H1 (cell line): ENCODE measurements at regions not wholly inside any gene's neighbourhood (a gene's known extent, or its start where the extent isn't known, plus 50 kb on each side); places are given as distances from the start of the nearest gene placed in this dataset.

Source experiments
- CTCF ChIA-PET: fragments of 300-600 bp; sonication (Branson Sonifier 250); formaldehyde crosslinking; loops from one replicate; lab custom pipeline; 2021; ENCODE audit not compliant: partially characterized antibody; lab: Charles Lee
- POLR2A ChIA-PET: fragments of 300-600 bp; sonication (Branson Sonifier 250); formaldehyde crosslinking; loops from one replicate; lab custom pipeline; 2021; ENCODE audit warnings: inconsistent platforms; ENCODE audit not compliant: partially characterized antibody; lab: Charles Lee
- DNase-seq, 2 experiments: peaks; one replicate each; pipeline versions ENCODE4 v3.0.0 to v3.0.0-alpha.2; 2010 to 2022; ENCODE audit warnings: low spot score in 2 of 2, low read depth in 1 of 2, mixed read lengths in 1 of 2
- FAIRE-seq: peaks from 2 replicates; lab custom pipeline; 2011; peaks lifted over from hg19 to GRCh38; lab: Jason Lieb, UNC
- H2AFZ ChIP-seq: 2 replicates; pipeline ENCODE4 v1.8.1; 2012; ENCODE audit warnings: low read length, inconsistent platforms
- H2AK5ac ChIP-seq: 2 replicates; pipeline ENCODE4 v1.6.1; 2013; ENCODE audit warnings: low read depth, low read length
- H2BK120ac ChIP-seq: replicated peaks from 2 replicates; pipeline ENCODE3; 2013; ENCODE audit warnings: low read depth, low read length, inconsistent platforms
- H2BK12ac ChIP-seq: 2 replicates; pipeline ENCODE4 v1.6.1; 2013; ENCODE audit warnings: low read depth, low read length
- H2BK15ac ChIP-seq: 2 replicates; pipeline ENCODE4 v1.6.1; 2013; ENCODE audit warnings: low read length
- H2BK20ac ChIP-seq: 2 replicates; pipeline ENCODE4 v1.6.1; 2013; ENCODE audit warnings: low read length
- H2BK5ac ChIP-seq: 2 replicates; pipeline ENCODE4 v1.6.1; 2013; ENCODE audit warnings: low read depth, low read length
- H3K14ac ChIP-seq: 2 replicates; pipeline ENCODE4 v1.6.1; 2013; ENCODE audit warnings: inconsistent platforms; ENCODE audit not compliant: insufficient read length
- H3K18ac ChIP-seq: 2 replicates; pipeline ENCODE4 v1.6.1; 2013; ENCODE audit warnings: low read length; ENCODE audit errors: extremely low read depth
- H3K23ac ChIP-seq: 2 replicates; pipeline ENCODE4 v1.6.1; 2013; ENCODE audit warnings: inconsistent platforms; ENCODE audit not compliant: insufficient read length
- H3K23me2 ChIP-seq: 2 replicates; pipeline ENCODE4 v1.6.1; 2013; ENCODE audit warnings: low read depth, low read length
- H3K27ac ChIP-seq: 2 replicates; pipeline ENCODE4 v1.6.1; 2011; ENCODE audit warnings: low read depth, low read length, inconsistent platforms
- H3K27me3 ChIP-seq, 4 experiments: replicated peaks in 1 of 4; 1 replicate in 1 of 4; 2 replicates in 3 of 4; pipeline versions ENCODE4 v1.6.1 to v1.8.1; 2011 to 2013; ENCODE audit warnings: low read length in 3 of 4, mild to moderate bottlenecking in 3 of 4, inconsistent platforms in 2 of 4, mixed read lengths in 2 of 4, moderate library complexity in 1 of 4; ENCODE audit not compliant: control insufficient read depth in 3 of 4, insufficient read depth in 3 of 4; ENCODE audit errors: extremely low read depth in 1 of 4
- H3K36me3 ChIP-seq, 4 experiments: 2 replicates each; pipeline versions ENCODE4 v1.6.1 to v1.8.1; 2011 to 2013; ENCODE audit warnings: mild to moderate bottlenecking in 4 of 4, low read length in 3 of 4, moderate library complexity in 2 of 4, control low read depth in 1 of 4, inconsistent platforms in 1 of 4; ENCODE audit not compliant: insufficient read depth in 4 of 4, control insufficient read depth in 2 of 4
- H3K4ac ChIP-seq: replicated peaks from 2 replicates; pipeline ENCODE3; 2013; ENCODE audit warnings: low read length, low read depth, mixed read lengths, inconsistent platforms; ENCODE audit not compliant: insufficient read length
- H3K4me1 ChIP-seq, 4 experiments: replicated peaks in 1 of 4; 1 replicate in 1 of 4; 2 replicates in 3 of 4; pipeline versions ENCODE4 v1.6.1 to v1.8.1; 2011 to 2013; ENCODE audit warnings: low read length in 3 of 4, inconsistent platforms in 2 of 4, mixed read lengths in 1 of 4; ENCODE audit not compliant: insufficient read depth in 4 of 4, control insufficient read depth in 3 of 4
- H3K4me2 ChIP-seq, 2 experiments: 2 replicates each; pipeline versions ENCODE4 v1.6.1 to v1.8.1; 2011 to 2013; ENCODE audit warnings: low read depth in 2 of 2, low read length in 2 of 2, control low read depth in 1 of 2, inconsistent platforms in 1 of 2, mild to moderate bottlenecking in 1 of 2; ENCODE audit not compliant: insufficient read depth in 1 of 2
- H3K4me3 ChIP-seq, 4 experiments: fragments of 200-600, 300-600 bp in 1 of 4; sonication (generic), shearing (Covaris generic), sonication (Bioruptor Twin) in 1 of 4; 2 replicates each; pipeline versions ENCODE4 v1.5.1 to v1.8.1; 2011 to 2016; ENCODE audit warnings: low read length in 4 of 4, low read depth in 3 of 4, control low read depth in 2 of 4, inconsistent platforms in 2 of 4, mild to moderate bottlenecking in 2 of 4, mixed read lengths in 1 of 4, moderate library complexity in 1 of 4; ENCODE audit not compliant: insufficient read depth in 2 of 4; ENCODE audit errors: extremely low read depth in 1 of 4
- H3K56ac ChIP-seq: replicated peaks from 2 replicates; pipeline ENCODE3; 2013; ENCODE audit warnings: low read depth, mild to moderate bottlenecking, mixed read lengths, low read length, inconsistent platforms; ENCODE audit not compliant: insufficient read length
- H3K79me1 ChIP-seq: 2 replicates; pipeline ENCODE4 v1.6.1; 2013; ENCODE audit warnings: low read depth, low read length, control low read depth
- H3K79me2 ChIP-seq, 2 experiments: 2 replicates each; pipeline versions ENCODE4 v1.6.1 to v1.8.1; 2012 to 2013; ENCODE audit warnings: low read length in 2 of 2, mild to moderate bottlenecking in 2 of 2, inconsistent platforms in 1 of 2; ENCODE audit not compliant: insufficient read depth in 2 of 2, control insufficient read depth in 1 of 2
- H3K9ac ChIP-seq, 4 experiments: replicated peaks in 1 of 4; 1 replicate in 1 of 4; 2 replicates in 3 of 4; pipeline versions ENCODE4 v1.6.1 to v1.8.1; 2011 to 2013; ENCODE audit warnings: low read depth in 3 of 4, low read length in 3 of 4, control low read depth in 2 of 4, mild to moderate bottlenecking in 2 of 4, moderate library complexity in 2 of 4, inconsistent platforms in 1 of 4; ENCODE audit errors: extremely low read depth in 1 of 4
- H3K9me3 ChIP-seq, 2 experiments: 2 replicates each; pipeline versions ENCODE4 v1.6.1 to v1.8.1; 2012 to 2013; ENCODE audit warnings: mild to moderate bottlenecking in 2 of 2, moderate library complexity in 2 of 2, control low read depth in 1 of 2, inconsistent platforms in 1 of 2, low read depth in 1 of 2, low read length in 1 of 2, mixed read lengths in 1 of 2; ENCODE audit not compliant: insufficient read depth in 2 of 2
- H4K20me1 ChIP-seq, 2 experiments: replicated peaks in 1 of 2; 2 replicates each; pipeline versions ENCODE3 to v1.8.1; 2011 to 2013; ENCODE audit warnings: inconsistent platforms in 2 of 2, low read length in 2 of 2, mild to moderate bottlenecking in 1 of 2; ENCODE audit not compliant: insufficient read depth in 2 of 2, control insufficient read depth in 1 of 2
- H4K5ac ChIP-seq: 2 replicates; pipeline ENCODE4 v1.6.1; 2013; ENCODE audit warnings: low read length, low read depth, mixed read lengths, inconsistent platforms; ENCODE audit not compliant: insufficient read length
- H4K8ac ChIP-seq: 2 replicates; pipeline ENCODE4 v1.8.0; 2013; ENCODE audit warnings: mild to moderate bottlenecking, moderate library complexity, low read length, inconsistent platforms; ENCODE audit not compliant: insufficient read depth; ENCODE audit errors: extremely low read depth
- H4K91ac ChIP-seq: replicated peaks from 2 replicates; pipeline ENCODE3; 2013; ENCODE audit warnings: low read length, mixed read lengths, inconsistent platforms; ENCODE audit not compliant: insufficient read length
- CREB1 ChIP-seq: IDR thresholded peaks from 2 replicates; pipeline ENCODE4 v1.6.1; 2012; ENCODE audit warnings: inconsistent platforms
- PHF8 ChIP-seq: fragments of 200-600 bp; sonication (generic); conservative IDR thresholded peaks from 2 replicates; pipeline ENCODE4 v1.7.1; 2012; ENCODE audit warnings: low read depth, mild to moderate bottlenecking, inconsistent platforms, low read length, moderate library complexity
- SAP30 ChIP-seq: fragments of 300-600 bp; sonication (generic); IDR thresholded peaks from 2 replicates; pipeline ENCODE4 v1.7.1; 2012; ENCODE audit warnings: low read length, moderate library complexity, mild to moderate bottlenecking, inconsistent platforms; ENCODE audit not compliant: insufficient read depth, insufficient replicate concordance
- SIX5 ChIP-seq: IDR thresholded peaks from 2 replicates; pipeline ENCODE4 v1.6.1; 2011; ENCODE audit warnings: mild to moderate bottlenecking, low read depth, low read length
- whole genome bisulfite sequencing, 2 experiments: shearing (Covaris generic) in 1 of 2; methylation state at CpG; one replicate each; pipeline versions ENCODE4 v1.1.6 to v1.1.7; 2013 to 2015; ENCODE audit warnings: low lambda C conversion rate in 2 of 2, mixed read lengths in 2 of 2, inconsistent platforms in 1 of 2, low coverage in 1 of 2, missing lambda C conversion rate in 1 of 2; ENCODE audit not compliant: insufficient replicate concordance in 2 of 2, insufficient coverage in 1 of 2, insufficient read length in 1 of 2; ENCODE audit errors: extremely low coverage in 1 of 2, missing lambda C conversion rate in 1 of 2; 5-methylcytosine and 5-hydroxymethylcytosine counted together

DNA sequence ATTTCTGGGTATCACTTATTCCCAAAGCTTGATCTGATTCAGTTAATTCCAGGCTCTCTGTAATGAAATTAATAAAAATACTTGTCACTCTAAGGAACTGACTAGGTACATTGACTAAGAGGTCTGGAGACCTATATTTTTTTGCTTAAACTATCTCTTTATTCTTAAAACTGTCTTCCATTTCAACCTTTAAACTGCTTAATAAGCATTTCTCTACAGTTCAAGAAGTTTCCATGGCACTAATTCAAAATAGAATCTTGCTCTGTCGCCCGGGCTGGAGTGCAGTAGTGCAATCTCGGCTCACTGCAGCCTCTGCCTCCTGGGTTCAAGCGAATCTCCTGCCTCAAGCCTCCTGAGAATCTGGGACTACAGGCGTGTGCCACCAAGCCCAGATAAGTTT, 117.4 kb downstream of the MTPAP start:
- WGBS, 2 experiments, result 96% methylated on average over 5 of the region's 5 CpGs; no CpG with 5 or more reads in 1 of the 2 experiments
- H2BK15ac ChIP-seq, result no peak overlapping the region
- H2BK12ac ChIP-seq, result no peak overlapping the region
- ChIA-PET CTCF (interaction anchor here (1.3 to 1.5 kb wide), 2 partner anchors 9 to 230 kb away, joined by 3 to 6 read pairs; no protein-coding TSS in a partner anchor), POLR2A (no interaction called here)
- H4K91ac ChIP-seq, result no peak overlapping the region
- no peak overlapping the region for H3K4me2 ChIP-seq
- H3K27me3 ChIP-seq, result no peaks in the 10 kb centered on the region
- no peak overlapping the region for H4K8ac ChIP-seq
- DNase-seq, result no peak
- no peak overlapping the region for H3K9ac ChIP-seq
- H2BK120ac ChIP-seq, result no peak overlapping the region
- TF ChIP-seq PHF8 (no peak), SAP30 (no peak), CREB1 (no peak), SIX5 (no peak)
- no peak for FAIRE-seq
- no peak overlapping the region for H3K18ac ChIP-seq
- H4K5ac ChIP-seq, result no peak overlapping the region
- H3K79me2 ChIP-seq, result no peaks in the 10 kb centered on the region
- no peaks in the 10 kb centered on the region for H3K23me2 ChIP-seq
- no peaks in the 10 kb centered on the region for H3K79me1 ChIP-seq
- no peak overlapping the region for H3K4me3 ChIP-seq
- no peak overlapping the region for H2AK5ac ChIP-seq
- no peak overlapping the region for H2BK5ac ChIP-seq
- no peak overlapping the region for H3K56ac ChIP-seq
- no peak overlapping the region for H3K23ac ChIP-seq
- H3K9me3 ChIP-seq, result no peaks in the 10 kb centered on the region
- no peaks in the 10 kb centered on the region for H3K36me3 ChIP-seq
- no peaks in the 10 kb centered on the region for H4K20me1 ChIP-seq
- no peak overlapping the region for H2BK20ac ChIP-seq
- no peaks in the 10 kb centered on the region for H3K4me1 ChIP-seq
- no peak overlapping the region for H2AFZ ChIP-seq
- no peak overlapping the region for H3K4ac ChIP-seq
- H3K27ac ChIP-seq, result no peak overlapping the region
- no peak overlapping the region for H3K14ac ChIP-seq
